ENCODE measurements at regions not wholly inside any gene's neighbourhood (a gene's known extent, or its start where the extent isn't known, plus 50 kb on each side); places are given as distances from the start of the nearest gene placed in this dataset.

GRCh38 chrX:861921-862320 is 231.3 kb downstream of the SHOX start:
- Histone ChIP-seq H3K27me3 (replicated peaks in 1 of 2; ENCODE audit: control insufficient read depth in 2 of 2, insufficient read depth in 2 of 2, low read length in 1 of 2) (no peaks in the 10 kb centered on the region), H3K36me3 (ENCODE audit: control insufficient read depth in 2 of 2, insufficient read depth in 2 of 2, low read length in 1 of 2) (no peaks in the 10 kb centered on the region), H3K9ac (ENCODE audit: control insufficient read depth, insufficient read depth, low read length) (no peak overlapping the region), H3K27ac (ENCODE audit: control insufficient read depth, insufficient read depth) (no peak overlapping the region), H3K4me2 (ENCODE audit: control insufficient read depth, insufficient read depth) (no peak overlapping the region), H3K9me3 (replicated peaks; ENCODE audit: control insufficient read depth, insufficient read depth, low read length) (no peaks in the 10 kb centered on the region; the same call in 2 of the 3 replicates), H3K4me1 (ENCODE audit: control insufficient read depth, insufficient read depth, low read length) (no peaks in the 10 kb centered on the region), H2AFZ (ENCODE audit: control insufficient read depth, low read depth, low read length) (no peak overlapping the region), H4K20me1 (ENCODE audit: control insufficient read depth, insufficient read depth) (no peaks in the 10 kb centered on the region), H3K79me2 (ENCODE audit: control insufficient read depth, insufficient read depth, low read length) (no peaks in the 10 kb centered on the region), H3K4me3 (no peak overlapping the region)
- ChIA-PET RAD21 (ENCODE audit: unreplicated experiment) (no interaction called here), POLR2A (no interaction called here), CTCF (no interaction called here), SMC1A (ENCODE audit: uncharacterized antibody, unreplicated experiment) (no interaction called here)
- ATAC-seq (no peak), DNase-seq (ENCODE audit: low read depth, low spot score) (no peak), FAIRE-seq (no peak)
- BruUV-seq (replicated peaks), result no TSS peak
- TF ChIP-seq BHLHE40 (IDR thresholded peaks at IDR 0.05; ENCODE audit: borderline replicate concordance in 1 of 2, low read depth in 2 of 2, low read length in 1 of 2) (no peak), USF1 (IDR thresholded peaks at IDR 0.05; ENCODE audit: borderline replicate concordance, extremely low read length, insufficient read depth, low read depth, low read length) (no peak), ZBED1 (IDR thresholded peaks at IDR 0.05; ENCODE audit: borderline replicate concordance) (no peak), CREM (IDR thresholded peaks at IDR 0.05; ENCODE audit: low read depth) (no peak)
- in situ Hi-C loops (cut with MboI) (no loop called here), intact Hi-C loops (cut with micrococcal nuclease; ENCODE audit: unreplicated experiment) (no loop called here)
- 60% methylated on average over 9 of the region's 9 CpGs for WGBS (ENCODE audit: insufficient coverage, insufficient replicate concordance, low lambda C conversion rate, missing lambda C conversion rate)

GRCh38 chrX:861340-861890 is 230.8 kb downstream of the SHOX start:
- DNase-seq (ENCODE audit: low read depth, low spot score) (no peak), ATAC-seq (no peak), FAIRE-seq (no peak)
- Histone ChIP-seq H3K27me3 (replicated peaks in 1 of 2; ENCODE audit: control insufficient read depth in 2 of 2, insufficient read depth in 2 of 2, low read length in 1 of 2) (no peaks in the 10 kb centered on the region), H3K9me3 (replicated peaks; ENCODE audit: control insufficient read depth, insufficient read depth, low read length) (no peaks in the 10 kb centered on the region; the same call in 2 of the 3 replicates), H2AFZ (ENCODE audit: control insufficient read depth, low read depth, low read length) (no peak overlapping the region), H3K4me1 (ENCODE audit: control insufficient read depth, insufficient read depth, low read length) (no peaks in the 10 kb centered on the region), H4K20me1 (ENCODE audit: control insufficient read depth, insufficient read depth) (no peaks in the 10 kb centered on the region), H3K36me3 (ENCODE audit: control insufficient read depth in 2 of 2, insufficient read depth in 2 of 2, low read length in 1 of 2) (no peaks in the 10 kb centered on the region), H3K27ac (ENCODE audit: control insufficient read depth, insufficient read depth) (no peak overlapping the region), H3K4me3 (no peak overlapping the region), H3K79me2 (ENCODE audit: control insufficient read depth, insufficient read depth, low read length) (no peaks in the 10 kb centered on the region), H3K4me2 (ENCODE audit: control insufficient read depth, insufficient read depth) (no peak overlapping the region), H3K9ac (ENCODE audit: control insufficient read depth, insufficient read depth, low read length) (no peak overlapping the region)
- ChIA-PET CTCF (no interaction called here), SMC1A (ENCODE audit: uncharacterized antibody, unreplicated experiment) (no interaction called here), POLR2A (no interaction called here), RAD21 (ENCODE audit: unreplicated experiment) (no interaction called here)
- intact Hi-C loops (cut with micrococcal nuclease; ENCODE audit: unreplicated experiment) (no loop called here), in situ Hi-C loops (cut with MboI) (no loop called here)
- no TSS peak for BruUV-seq (replicated peaks)
- whole genome bisulfite sequencing (ENCODE audit: insufficient coverage, insufficient replicate concordance, low lambda C conversion rate, missing lambda C conversion rate), result 46% methylated on average over 14 of the region's 14 CpGs
- no peak for TF ChIP-seq TCF7 (IDR thresholded peaks at IDR 0.05; ENCODE audit: borderline replicate concordance)
- TF ChIP-seq CUX1 (IDR thresholded peaks at IDR 0.05; ENCODE audit: insufficient replicate concordance, low read depth, low read length), result no peak
- TF ChIP-seq SIN3A (IDR thresholded peaks at IDR 0.05; ENCODE audit: low read depth, low read length), result no peak
- TF ChIP-seq ATF7 (IDR thresholded peaks at IDR 0.05; ENCODE audit: low read depth), result no peak
- no peak for TF ChIP-seq SPI1 (IDR thresholded peaks at IDR 0.05; ENCODE audit: borderline replicate concordance, insufficient read depth, low read depth, low read length)
- no peak for TF ChIP-seq WRNIP1 (IDR thresholded peaks at IDR 0.05; ENCODE audit: borderline replicate concordance, low read depth, low read length)
